Type B pancreatic cell (in vitro differentiated cells): ENCODE measurements at regions not wholly inside any gene's neighbourhood (a gene's known extent, or its start where the extent isn't known, plus 50 kb on each side); places are given as distances from the start of the nearest gene placed in this dataset.

Experiments
- DNase-seq: peaks from one replicate; pipeline ENCODE4 v3.0.0; 2021; ENCODE audit warnings: mixed read lengths; ENCODE audit not compliant: unreplicated experiment; ENCODE audit errors: extremely low spot score
- H3K27ac Mint-ChIP-seq: 2 replicates; pipeline ENCODE4 v1.8.0; 2021; ENCODE audit warnings: mild to moderate bottlenecking, mixed read lengths
- H3K27me3 Mint-ChIP-seq: 2 replicates; pipeline ENCODE4 v1.8.0; 2021; ENCODE audit warnings: mixed read lengths
- H3K36me3 Mint-ChIP-seq: 2 replicates; pipeline ENCODE4 v1.8.0; 2021; ENCODE audit warnings: mixed read lengths
- H3K4me1 Mint-ChIP-seq: one replicate; pipeline ENCODE4 v1.8.0; 2021; ENCODE audit warnings: mixed read lengths; ENCODE audit not compliant: unreplicated experiment
- H3K4me3 Mint-ChIP-seq: 2 replicates; pipeline ENCODE4 v1.8.0; 2021; ENCODE audit warnings: mild to moderate bottlenecking, mixed read lengths
- H3K9me3 Mint-ChIP-seq: 2 replicates; pipeline ENCODE4 v1.8.0; 2021; ENCODE audit warnings: mixed read lengths
- TF ChIP-seq, protein P1 (sequence below): fragments of 200-600 bp; sonication (generic); conservative IDR thresholded peaks from 2 replicates; pipeline ENCODE4 v1.5.0; 2021; ENCODE audit warnings: antibody characterized with exemption, mild to moderate bottlenecking

- no peaks in the 10 kb centered on the region for H3K36me3 Mint-ChIP-seq
- no peaks in the 10 kb centered on the region for H3K9me3 Mint-ChIP-seq
- H3K4me3 Mint-ChIP-seq, result no peak overlapping the region
- TF ChIP-seq, protein P1, sequence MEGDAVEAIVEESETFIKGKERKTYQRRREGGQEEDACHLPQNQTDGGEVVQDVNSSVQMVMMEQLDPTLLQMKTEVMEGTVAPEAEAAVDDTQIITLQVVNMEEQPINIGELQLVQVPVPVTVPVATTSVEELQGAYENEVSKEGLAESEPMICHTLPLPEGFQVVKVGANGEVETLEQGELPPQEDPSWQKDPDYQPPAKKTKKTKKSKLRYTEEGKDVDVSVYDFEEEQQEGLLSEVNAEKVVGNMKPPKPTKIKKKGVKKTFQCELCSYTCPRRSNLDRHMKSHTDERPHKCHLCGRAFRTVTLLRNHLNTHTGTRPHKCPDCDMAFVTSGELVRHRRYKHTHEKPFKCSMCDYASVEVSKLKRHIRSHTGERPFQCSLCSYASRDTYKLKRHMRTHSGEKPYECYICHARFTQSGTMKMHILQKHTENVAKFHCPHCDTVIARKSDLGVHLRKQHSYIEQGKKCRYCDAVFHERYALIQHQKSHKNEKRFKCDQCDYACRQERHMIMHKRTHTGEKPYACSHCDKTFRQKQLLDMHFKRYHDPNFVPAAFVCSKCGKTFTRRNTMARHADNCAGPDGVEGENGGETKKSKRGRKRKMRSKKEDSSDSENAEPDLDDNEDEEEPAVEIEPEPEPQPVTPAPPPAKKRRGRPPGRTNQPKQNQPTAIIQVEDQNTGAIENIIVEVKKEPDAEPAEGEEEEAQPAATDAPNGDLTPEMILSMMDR, result no peak
- H3K27me3 Mint-ChIP-seq, result peaks cover 21% of the 10 kb centered on the region
- H3K4me1 Mint-ChIP-seq, result no peaks in the 10 kb centered on the region
- H3K27ac Mint-ChIP-seq, result no peak overlapping the region
- no peak for DNase-seq
Measured at GRCh38 chr4:185071236-185071811, 53.0 kb downstream of the HELT start.

GRCh38 chr4:185079271-185079905 is 61.1 kb downstream of the HELT start:
- Mint-ChIP-seq H3K36me3 (no peaks in the 10 kb centered on the region), H3K27ac (no peak overlapping the region), H3K9me3 (no peaks in the 10 kb centered on the region), H3K27me3 (peaks cover 11% of the 10 kb centered on the region), H3K4me1 (peaks cover 4% of the 10 kb centered on the region), H3K4me3 (no peak overlapping the region)
- TF ChIP-seq, protein P1, result no peak
- DNase-seq, result no peak

DNA sequence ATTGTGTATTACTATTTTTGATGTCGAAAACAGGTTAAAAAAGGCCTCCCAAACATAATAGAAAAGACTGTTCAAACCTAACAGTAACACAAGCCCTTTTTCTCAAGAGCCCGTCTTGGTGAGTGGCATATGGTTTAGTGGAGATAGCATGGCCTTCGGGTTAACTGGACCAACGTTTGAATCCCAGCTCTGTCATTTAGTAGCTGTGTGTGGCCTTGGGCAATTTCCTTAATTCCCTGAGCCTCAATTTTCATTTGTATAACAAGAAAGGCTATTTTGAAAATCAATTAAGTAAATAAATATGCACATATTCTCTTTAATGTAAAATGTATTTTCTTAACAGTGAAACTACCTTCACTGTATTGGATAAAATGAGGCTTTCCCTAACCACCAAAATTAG is 62.3 kb downstream of the HELT start:
- H3K9me3 Mint-ChIP-seq, result no peaks in the 10 kb centered on the region
- H3K36me3 Mint-ChIP-seq, result no peaks in the 10 kb centered on the region
- no peak overlapping the region for H3K27ac Mint-ChIP-seq
- peaks cover 12% of the 10 kb centered on the region for H3K27me3 Mint-ChIP-seq
- no peak overlapping the region for H3K4me3 Mint-ChIP-seq
- TF ChIP-seq, protein P1, result no peak
- H3K4me1 Mint-ChIP-seq, result peaks cover 4% of the 10 kb centered on the region
- no peak for DNase-seq

DNA sequence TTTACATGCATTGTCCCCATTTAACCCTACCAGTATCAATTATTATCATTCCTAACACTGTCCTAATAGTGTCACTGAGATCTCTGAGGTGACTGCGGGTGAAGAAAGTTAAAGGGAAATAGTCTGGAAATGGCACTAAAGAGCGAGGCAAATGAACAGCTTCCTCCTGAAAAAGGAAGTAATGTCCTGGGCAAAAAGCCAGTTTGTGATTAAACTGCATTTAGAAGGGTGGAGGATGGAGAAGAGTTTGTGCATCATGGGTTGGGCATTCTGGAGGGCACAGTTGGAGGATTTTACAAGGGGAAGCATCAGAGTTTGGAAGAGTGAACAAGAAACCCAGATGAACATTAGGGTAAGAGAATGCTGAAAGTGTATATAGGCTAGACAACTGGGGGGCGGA is 60.5 kb upstream of the SLC25A4 start:
- peaks cover 4% of the 10 kb centered on the region for H3K4me1 Mint-ChIP-seq
- H3K36me3 Mint-ChIP-seq, result no peaks in the 10 kb centered on the region

DNA sequence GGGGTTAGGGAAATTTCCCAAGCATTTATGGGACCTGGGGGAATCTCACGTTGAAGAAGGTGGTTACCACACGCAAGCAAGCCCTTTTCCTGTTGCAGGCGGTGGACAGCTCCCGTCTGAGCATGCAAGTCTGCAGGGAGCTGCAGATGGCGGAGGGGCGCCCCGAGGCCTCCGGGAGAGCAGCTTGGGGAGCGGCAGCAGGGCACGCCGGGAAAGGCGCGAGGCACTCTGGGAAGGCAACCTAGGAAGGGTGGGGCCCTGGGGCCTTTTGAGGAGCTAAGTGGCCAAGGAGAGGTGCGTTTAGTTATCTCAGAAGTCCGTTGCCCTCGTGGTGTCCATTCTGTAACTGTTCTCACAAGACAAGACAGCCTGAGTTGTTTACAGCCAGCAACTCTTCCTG is 57.0 kb upstream of the SLC25A4 start:
- no peak for DNase-seq
- H3K36me3 Mint-ChIP-seq, result no peaks in the 10 kb centered on the region
- H3K27me3 Mint-ChIP-seq, result peaks cover 22% of the 10 kb centered on the region
- H3K9me3 Mint-ChIP-seq, result no peaks in the 10 kb centered on the region
- TF ChIP-seq, protein P1, result no peak
- H3K4me1 Mint-ChIP-seq, result no peaks in the 10 kb centered on the region
- no peak overlapping the region for H3K27ac Mint-ChIP-seq
- no peak overlapping the region for H3K4me3 Mint-ChIP-seq

More for the DNA sequence above, 60.5 kb upstream of the SLC25A4 start:
- TF ChIP-seq, protein P1, result no peak
- Mint-ChIP-seq H3K9me3 (no peaks in the 10 kb centered on the region), H3K4me3 (no peak overlapping the region), H3K27ac (no peak overlapping the region), H3K27me3 (peaks cover 12% of the 10 kb centered on the region)
- no peak for DNase-seq
